Adrenal gland (tissue), 5 donors: ENCODE measurements at regions not wholly inside any gene's neighbourhood (a gene's known extent, or its start where the extent isn't known, plus 50 kb on each side); places are given as distances from the start of the nearest gene placed in this dataset.

Experiments
- CTCF ChIP-seq, 6 experiments: fragments of 450-650 bp in 4 of 6; fragments of 200-600 bp in 2 of 6; sonication (generic) in 1 of 6; IDR thresholded peaks; 1 replicate in 5 of 6; 2 replicates in 1 of 6; pipeline versions ENCODE4 v1.5.1 to v1.8.0; 2016 to 2021; ENCODE audit warnings: antibody characterized with exemption in 6 of 6, mild to moderate bottlenecking in 2 of 6, moderate library complexity in 1 of 6
- POLR2A ChIP-seq, 2 donors: fragments of 450-650 bp; IDR thresholded peaks; one replicate each; pipeline ENCODE4 v1.6.1; 2017; ENCODE audit warnings: antibody characterized with exemption in 2 of 2, mild to moderate bottlenecking in 2 of 2, moderate library complexity in 1 of 2
- donor health status: DM: no; HTN: no; CAD: no.

GRCh38 chr10:130611239-130611638 is 475.0 kb downstream of the GLRX3 start:
- TF ChIP-seq CTCF (IDR thresholded peaks at IDR 0.05): no peak
- TF ChIP-seq POLR2A (IDR thresholded peaks at IDR 0.05): no peak
